Hepatic stellate cell (primary cell): ENCODE measurements at regions not wholly inside any gene's neighbourhood (a gene's known extent, or its start where the extent isn't known, plus 50 kb on each side); places are given as distances from the start of the nearest gene placed in this dataset.

Experiments used
- DNase-seq: peaks from one replicate; pipeline ENCODE4 v3.0.0; 2011; ENCODE audit warnings: low spot score

- DNase-seq = no peak
These were observed 265.2 kb upstream of the PPP2R2D start for GRCh38 chr10:131635564-131636015.

- no peak for DNase-seq
These were observed 264.7 kb upstream of the PPP2R2D start for GRCh38 chr10:131636116-131636515.

- DNase-seq = no peak
These were observed 263.7 kb upstream of the PPP2R2D start for GRCh38 chr10:131636841-131637724.

GRCh38 chr10:131638049-131638879 lies 262.5 kb upstream of the PPP2R2D start:
- DNase-seq = no peak

- no peak for DNase-seq
These were observed 261.9 kb upstream of the PPP2R2D start for GRCh38 chr10:131638880-131639278.

- DNase-seq = no peak
These were observed 260.7 kb upstream of the PPP2R2D start for GRCh38 chr10:131640045-131640644.

GRCh38 chr10:131641231-131641630 lies 259.6 kb upstream of the PPP2R2D start:
- DNase-seq = no peak

- DNase-seq = no peak
These were observed 258.9 kb upstream of the PPP2R2D start for GRCh38 chr10:131641898-131642297.

- DNase-seq = no peak
These were observed 257.8 kb upstream of the PPP2R2D start for GRCh38 chr10:131642966-131643365.

- no peak for DNase-seq
These were observed 256.5 kb upstream of the PPP2R2D start for GRCh38 chr10:131644289-131644688.

GRCh38 chr10:131644864-131645658 lies 255.7 kb upstream of the PPP2R2D start:
- DNase-seq = no peak

GRCh38 chr10:131645756-131646155 lies 255.1 kb upstream of the PPP2R2D start:
- no peak for DNase-seq

- DNase-seq = no peak
These were observed 254.0 kb upstream of the PPP2R2D start for GRCh38 chr10:131646551-131647525.

- DNase-seq = no peak
These were observed 253.0 kb upstream of the PPP2R2D start for GRCh38 chr10:131647789-131648188.

- DNase-seq = no peak
These were observed 252.3 kb upstream of the PPP2R2D start for GRCh38 chr10:131648386-131649020.

- no peak for DNase-seq
These were observed 251.2 kb upstream of the PPP2R2D start for GRCh38 chr10:131649617-131650016.

GRCh38 chr10:131650169-131650705 lies 250.6 kb upstream of the PPP2R2D start:
- no peak for DNase-seq

GRCh38 chr10:131650771-131651673 lies 249.8 kb upstream of the PPP2R2D start:
- DNase-seq = no peak
